ENCODE measurements at regions not wholly inside any gene's neighbourhood (a gene's known extent, or its start where the extent isn't known, plus 50 kb on each side); places are given as distances from the start of the nearest gene placed in this dataset.

GRCh38 chr9:71245651-71246050 lies 124.2 kb upstream of the TRPM3 start:
- no peak for TF ChIP-seq TAF1 (IDR thresholded peaks at IDR 0.05; ENCODE audit: borderline replicate concordance, insufficient read depth, low read length)
- TF ChIP-seq FOXP2 (optimal IDR thresholded peaks at IDR 0.05; ENCODE audit: borderline replicate concordance, extremely low read depth, extremely low read length, insufficient read depth): no peak
- TF ChIP-seq POLR2AphosphoS5 (IDR thresholded peaks at IDR 0.05; ENCODE audit: low read depth, low read length): no peak
- TF ChIP-seq SIN3A (IDR thresholded peaks at IDR 0.05; ENCODE audit: borderline replicate concordance, insufficient read depth, low read length): no peak
- no peak for TF ChIP-seq REST (IDR thresholded peaks at IDR 0.05; ENCODE audit: insufficient read depth in 1 of 2, low read depth in 2 of 2, low read length in 2 of 2)

GRCh38 chr9:71243951-71244350 lies 122.5 kb upstream of the TRPM3 start:
- no peak for TF ChIP-seq TAF1 (IDR thresholded peaks at IDR 0.05; ENCODE audit: borderline replicate concordance, insufficient read depth, low read length)
- TF ChIP-seq POLR2AphosphoS5 (IDR thresholded peaks at IDR 0.05; ENCODE audit: low read depth, low read length): no peak
- TF ChIP-seq SIN3A (IDR thresholded peaks at IDR 0.05; ENCODE audit: borderline replicate concordance, insufficient read depth, low read length): no peak
- no peak for TF ChIP-seq REST (IDR thresholded peaks at IDR 0.05; ENCODE audit: insufficient read depth in 1 of 2, low read depth in 2 of 2, low read length in 2 of 2)
- no peak for TF ChIP-seq FOXP2 (optimal IDR thresholded peaks at IDR 0.05; ENCODE audit: borderline replicate concordance, extremely low read depth, extremely low read length, insufficient read depth)

GRCh38 chr9:71242081-71242480 lies 120.7 kb upstream of the TRPM3 start:
- TF ChIP-seq TAF1 (IDR thresholded peaks at IDR 0.05; ENCODE audit: borderline replicate concordance, insufficient read depth, low read length): no peak

GRCh38 chr9:71237051-71237450 lies 115.6 kb upstream of the TRPM3 start:
- TF ChIP-seq REST (IDR thresholded peaks at IDR 0.05; ENCODE audit: insufficient read depth in 1 of 2, low read depth in 2 of 2, low read length in 2 of 2) (no peak), POLR2AphosphoS5 (IDR thresholded peaks at IDR 0.05; ENCODE audit: low read depth, low read length) (no peak)

GRCh38 chr9:71233646-71234045 lies 112.2 kb upstream of the TRPM3 start:
- TF ChIP-seq TAF1 (IDR thresholded peaks at IDR 0.05; ENCODE audit: borderline replicate concordance, insufficient read depth, low read length): no peak
- no peak for TF ChIP-seq POLR2AphosphoS5 (IDR thresholded peaks at IDR 0.05; ENCODE audit: low read depth, low read length)

- no peak for TF ChIP-seq REST (IDR thresholded peaks at IDR 0.05; ENCODE audit: insufficient read depth in 1 of 2, low read depth in 2 of 2, low read length in 2 of 2)
These were observed 102.6 kb upstream of the TRPM3 start for GRCh38 chr9:71223953-71224538.

Data from PFSK-1 (cell line).